GM23248 (cell line): ENCODE measurements at regions not wholly inside any gene's neighbourhood (a gene's known extent, or its start where the extent isn't known, plus 50 kb on each side); places are given as distances from the start of the nearest gene placed in this dataset.

Source experiments
- EZH2 ChIP-seq: fragments of 200-600 bp; sonication (generic); IDR thresholded peaks from 2 replicates; pipeline ENCODE4 v1.6.1; 2018; ENCODE audit warnings: antibody characterized with exemption, mild to moderate bottlenecking; ENCODE audit not compliant: insufficient read depth, poor library complexity, severe bottlenecking
- EZH2phosphoT487 ChIP-seq: fragments of 200-600 bp; sonication (generic); IDR thresholded peaks from 2 replicates; pipeline ENCODE4 v1.6.1; 2018; ENCODE audit warnings: antibody characterized with exemption, moderate library complexity, mild to moderate bottlenecking, low read depth; ENCODE audit not compliant: insufficient read depth

DNA sequence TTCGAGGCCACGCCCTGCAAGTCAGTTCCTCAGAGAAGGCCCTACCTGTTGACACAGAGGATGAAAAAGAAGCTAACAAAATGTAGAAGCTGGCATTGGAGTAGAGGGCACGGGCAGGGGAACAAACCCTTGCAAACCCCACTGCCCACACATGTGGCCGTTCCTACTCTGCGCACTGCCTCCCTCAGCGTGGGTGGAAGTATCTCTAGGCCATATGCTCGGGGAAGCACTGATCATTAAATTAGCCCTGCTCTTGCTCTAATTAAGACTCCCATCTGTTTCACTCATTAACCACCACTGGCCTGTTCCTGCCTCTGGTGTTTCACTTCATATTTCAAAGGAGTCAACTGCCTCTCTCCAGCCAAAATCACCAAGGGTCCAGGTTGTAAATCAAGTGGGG is 201.2 kb upstream of the SFSWAP start:
- TF ChIP-seq EZH2, result no peak
- TF ChIP-seq EZH2phosphoT487, result no peak
